Lower leg skin (tissue), 4 donors: ENCODE measurements at regions not wholly inside any gene's neighbourhood (a gene's known extent, or its start where the extent isn't known, plus 50 kb on each side); places are given as distances from the start of the nearest gene placed in this dataset.

Experiments
- DNase-seq, 2 donors: peaks; one replicate each; pipeline ENCODE4 v3.0.0-alpha.2; 2019; ENCODE audit warnings: low spot score in 2 of 2
- H3K4me3 ChIP-seq: fragments of 200-600 bp; sonication (generic); 2 replicates; pipeline ENCODE4 v1.5.1; 2017; ENCODE audit warnings: mild to moderate bottlenecking, low read depth; ENCODE audit not compliant: poor library complexity, severe bottlenecking
- CTCF ChIP-seq, 3 donors: fragments of 450-650 bp; IDR thresholded peaks; one replicate each; pipeline ENCODE4 v1.5.1; 2016; ENCODE audit warnings: antibody characterized with exemption in 3 of 3, mild to moderate bottlenecking in 3 of 3, moderate library complexity in 2 of 3
- POLR2A ChIP-seq, 2 donors: fragments of 450-650 bp; IDR thresholded peaks; one replicate each; pipeline ENCODE4 v1.6.1; 2016 to 2017; ENCODE audit warnings: antibody characterized with exemption in 2 of 2, mild to moderate bottlenecking in 1 of 2, moderate library complexity in 1 of 2
- WGBS, 2 donors: methylation state at CpG; one replicate each; pipeline ENCODE4 v1.1.5; 2018; 5-methylcytosine and 5-hydroxymethylcytosine counted together
- intact Hi-C: fragments of 100-400 bp; cut with DNase I; formaldehyde crosslinking; loops from one replicate; pipeline ENCODE4 v1.15.0; 2023; ENCODE audit warnings: low total_unique reads

- intact Hi-C loops: no loop called here
- DNase-seq: no peak
- 50 to 53% methylated on average over 3 of the region's 3 CpGs for WGBS, 2 donors
- H3K4me3 ChIP-seq: no peak overlapping the region
- no peak for TF ChIP-seq CTCF (IDR thresholded peaks at IDR 0.05)
- TF ChIP-seq POLR2A (IDR thresholded peaks at IDR 0.05): no peak
Observed at GRCh38 chr13:38490657-38491056, 141.0 kb downstream of the UFM1 start.

GRCh38 chr13:38494445-38494844 is 144.8 kb downstream of the UFM1 start:
- TF ChIP-seq POLR2A (IDR thresholded peaks at IDR 0.05): no peak
- no peak for TF ChIP-seq CTCF (IDR thresholded peaks at IDR 0.05)
- WGBS, 2 donors: 50 to 73% methylated on average over 2 of the region's 2 CpGs
- no peak for DNase-seq
- H3K4me3 ChIP-seq: no peak overlapping the region
- intact Hi-C loops: no loop called here

- intact Hi-C loops: no loop called here
- DNase-seq: no peak
- no peak overlapping the region for H3K4me3 ChIP-seq
- no peak for TF ChIP-seq POLR2A (IDR thresholded peaks at IDR 0.05)
- no peak for TF ChIP-seq CTCF (IDR thresholded peaks at IDR 0.05)
- 49 to 54% methylated on average over 2 of the region's 2 CpGs for WGBS, 2 donors
Observed at GRCh38 chr13:38496917-38497316, 147.3 kb downstream of the UFM1 start.

DNA sequence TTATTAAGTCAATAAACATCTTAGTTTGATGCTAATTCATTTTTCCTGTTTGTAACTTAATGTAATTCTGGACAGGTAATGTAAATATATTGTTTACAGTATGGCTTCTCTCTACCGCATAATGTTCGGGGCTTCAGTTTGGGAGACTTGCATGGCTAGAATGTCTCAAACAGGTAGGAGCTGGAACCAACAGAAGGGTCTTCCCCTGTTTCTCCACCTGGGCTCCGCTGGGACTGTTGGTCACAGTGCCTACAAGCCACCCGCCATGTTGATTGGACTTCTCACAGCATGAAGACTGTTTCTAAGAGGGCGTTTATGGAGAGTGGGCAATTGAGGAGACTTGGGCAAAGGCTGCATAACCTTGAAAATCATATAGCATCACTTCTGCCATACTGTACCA is 148.6 kb downstream of the UFM1 start:
- no peak overlapping the region for H3K4me3 ChIP-seq
- intact Hi-C loops: no loop called here
- TF ChIP-seq CTCF (IDR thresholded peaks at IDR 0.05) (no peak), POLR2A (IDR thresholded peaks at IDR 0.05) (no peak)
- DNase-seq: no peak
- 94 to 99% methylated on average over 5 of the region's 5 CpGs for WGBS, 2 donors

DNA sequence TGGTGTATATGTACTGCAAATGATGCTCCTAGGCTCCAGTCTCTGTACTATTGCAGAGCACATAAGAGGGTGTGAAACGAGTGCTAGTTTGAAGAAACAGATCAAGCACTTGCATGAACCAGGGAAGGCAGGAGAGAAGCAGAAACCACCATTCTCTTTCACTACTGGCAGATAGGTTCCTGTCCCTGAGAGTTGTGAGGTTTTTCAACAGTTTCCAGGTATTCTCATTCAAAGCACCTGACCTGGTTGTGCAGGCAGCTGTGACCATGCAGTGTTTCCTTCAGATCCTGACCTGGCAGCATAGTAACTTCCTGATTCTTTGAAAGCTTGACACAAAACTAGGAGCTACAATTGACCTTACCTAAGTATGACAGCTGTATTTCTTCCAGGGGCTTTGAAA is 164.9 kb downstream of the UFM1 start:
- DNase-seq: no peak
- intact Hi-C loops: no loop called here
- no peak overlapping the region for H3K4me3 ChIP-seq
- WGBS, 2 donors: 68 to 76% methylated on average over 1 of the region's 1 CpG
- TF ChIP-seq CTCF (IDR thresholded peaks at IDR 0.05) (no peak), POLR2A (IDR thresholded peaks at IDR 0.05) (no peak)

GRCh38 chr13:38518328-38518727 is 168.5 kb upstream of the FREM2 start:
- intact Hi-C loops: no loop called here
- 80 to 81% methylated on average over 4 of the region's 4 CpGs for WGBS, 2 donors
- no peak for DNase-seq
- TF ChIP-seq POLR2A (IDR thresholded peaks at IDR 0.05) (no peak), CTCF (IDR thresholded peaks at IDR 0.05) (no peak)
- H3K4me3 ChIP-seq: no peak overlapping the region
